A673 (cell line): ENCODE measurements at regions not wholly inside any gene's neighbourhood (a gene's known extent, or its start where the extent isn't known, plus 50 kb on each side); places are given as distances from the start of the nearest gene placed in this dataset.

ENCODE experiments used
- BruUV-seq: library from RNA; stranded (reverse); fragments of 400-500 nt; replicated peaks from 2 replicates; lab custom pipeline; 2021; lab: Mats Ljungman, UMichigan
- CTCF ChIA-PET: fragments of 300-600 bp; sonication (Branson Sonifier 250); formaldehyde crosslinking; loops from one replicate; lab custom pipeline; 2022; ENCODE audit warnings: antibody characterized with exemption; lab: Charles Lee
- POLR2A ChIA-PET: fragments of 300-600 bp; sonication (Branson Sonifier 250); formaldehyde crosslinking; loops from one replicate; lab custom pipeline; 2022; ENCODE audit warnings: antibody characterized with exemption; ENCODE audit not compliant: low non-redundant PET; lab: Charles Lee
- DNase-seq: peaks from one replicate; pipeline ENCODE4 v3.0.0-alpha.2; 2015; ENCODE audit warnings: low spot score
- H3K27ac ChIP-seq: fragments of 200-600 bp; sonication (generic); 2 replicates; pipeline ENCODE4 v1.5.1; 2016; ENCODE audit warnings: mixed run types, low read depth, mild to moderate bottlenecking, mixed read lengths, antibody characterized with exemption, low read length; ENCODE audit not compliant: poor library complexity, severe bottlenecking
- H3K27me3 ChIP-seq: fragments of 200-600 bp; sonication (generic); replicated peaks from 2 replicates; pipeline ENCODE4 v1.6.1; 2017; ENCODE audit warnings: mixed run types, low read depth, mild to moderate bottlenecking, mixed read lengths, antibody characterized with exemption, low read length; ENCODE audit not compliant: insufficient read depth, poor library complexity
- H3K36me3 ChIP-seq: fragments of 200-600 bp; sonication (generic); 2 replicates; pipeline ENCODE4 v1.6.1; 2016; ENCODE audit warnings: mixed run types, mild to moderate bottlenecking, mixed read lengths, antibody characterized with exemption, low read length; ENCODE audit not compliant: insufficient read depth, poor library complexity, severe bottlenecking
- H3K4me1 ChIP-seq: fragments of 200-600 bp; sonication (generic); 2 replicates; pipeline ENCODE4 v1.6.1; 2017; ENCODE audit warnings: mixed run types, mild to moderate bottlenecking, mixed read lengths, antibody characterized with exemption, low read length; ENCODE audit not compliant: insufficient read depth, poor library complexity, severe bottlenecking
- H3K4me3 ChIP-seq: fragments of 200-600 bp; sonication (generic); 2 replicates; pipeline ENCODE4 v1.5.1; 2016; ENCODE audit warnings: low read depth, mixed run types, mild to moderate bottlenecking, mixed read lengths, low read length; ENCODE audit not compliant: poor library complexity, severe bottlenecking
- H3K9me3 ChIP-seq: fragments of 200-600 bp; sonication (generic); 2 replicates; pipeline ENCODE4 v1.6.1; 2016; ENCODE audit warnings: mixed run types, low read depth, mild to moderate bottlenecking, mixed read lengths, antibody characterized with exemption, low read length; ENCODE audit not compliant: poor library complexity, severe bottlenecking
- CTCF ChIP-seq: fragments of 300-800, 200-600 bp; sonication (generic); conservative IDR thresholded peaks from 2 replicates; pipeline ENCODE4 v1.5.1; 2017; ENCODE audit warnings: low read depth, mild to moderate bottlenecking, antibody characterized with exemption, low read length, moderate library complexity, mixed read lengths
- EZH2 ChIP-seq: fragments of 200-600 bp; sonication (generic); IDR thresholded peaks from 2 replicates; pipeline ENCODE4 v1.6.1; 2017; ENCODE audit warnings: borderline replicate concordance, low read depth, mild to moderate bottlenecking, mixed read lengths, antibody characterized with exemption, low read length; ENCODE audit not compliant: poor library complexity, severe bottlenecking
- intact Hi-C: fragments of 100-400 bp; cut with micrococcal nuclease; formaldehyde crosslinking; loops from one replicate; pipeline ENCODE4 v1.10.0; 2022; ENCODE audit not compliant: unreplicated experiment

GRCh38 chr10:9097206-9097990 is 1042.9 kb downstream of the GATA3 start:
- BruUV-seq: no TSS peak
- no peak overlapping the region for H3K4me3 ChIP-seq
- DNase-seq: no peak
- H3K36me3 ChIP-seq: no peaks in the 10 kb centered on the region
- CTCF ChIA-PET: no interaction called here
- TF ChIP-seq CTCF (no peak), EZH2 (no peak)
- no peaks in the 10 kb centered on the region for H3K9me3 ChIP-seq
- H3K27me3 ChIP-seq: no peaks in the 10 kb centered on the region
- intact Hi-C loops: no loop called here
- POLR2A ChIA-PET: no interaction called here
- H3K4me1 ChIP-seq: no peaks in the 10 kb centered on the region
- H3K27ac ChIP-seq: no peak overlapping the region

DNA sequence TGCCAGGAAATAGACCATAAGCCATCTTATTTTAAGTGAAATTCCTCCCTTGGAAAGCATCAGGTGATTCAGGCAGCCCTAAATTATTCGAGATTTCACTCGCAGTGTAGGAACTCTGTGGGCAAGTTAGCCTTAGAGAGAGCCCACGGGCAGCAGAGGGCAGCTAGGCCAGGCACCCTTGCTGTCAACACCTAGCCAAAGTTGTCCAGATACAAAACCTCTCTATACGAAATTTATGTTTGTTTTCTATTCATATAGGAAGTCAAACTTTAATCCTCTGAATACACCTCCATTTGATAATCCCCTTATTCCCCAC is 1043.5 kb downstream of the GATA3 start:
- Histone ChIP-seq H3K4me3 (no peak overlapping the region), H3K4me1 (no peaks in the 10 kb centered on the region), H3K36me3 (no peaks in the 10 kb centered on the region), H3K9me3 (no peaks in the 10 kb centered on the region), H3K27ac (no peak overlapping the region), H3K27me3 (no peaks in the 10 kb centered on the region)
- no TSS peak for BruUV-seq
- intact Hi-C loops: no loop called here
- no peak for DNase-seq
- ChIA-PET POLR2A (no interaction called here), CTCF (no interaction called here)
- TF ChIP-seq CTCF (no peak), EZH2 (no peak)

DNA sequence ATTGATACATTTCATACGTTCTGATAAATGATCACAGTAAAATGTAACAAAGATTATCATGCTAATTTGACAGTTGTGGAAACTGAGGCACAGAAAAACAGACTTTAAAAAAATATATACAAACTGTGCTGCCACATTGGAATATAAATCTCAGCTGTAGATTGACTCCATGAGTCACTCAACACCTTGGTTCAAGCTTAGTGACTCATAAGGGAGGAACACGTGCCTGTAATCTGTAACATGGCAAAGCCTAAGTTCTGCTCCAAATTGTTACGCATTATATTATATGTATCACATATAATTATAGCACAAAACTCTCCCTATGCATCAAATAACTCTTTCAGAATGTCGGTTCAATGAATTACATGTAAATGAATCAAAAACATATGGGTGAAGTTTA is 1047.5 kb downstream of the GATA3 start:
- no TSS peak for BruUV-seq
- intact Hi-C loops: no loop called here
- no peak for TF ChIP-seq EZH2
- TF ChIP-seq CTCF: no peak
- no peaks in the 10 kb centered on the region for H3K27me3 ChIP-seq
- ChIA-PET CTCF (no interaction called here), POLR2A (no interaction called here)
- no peak for DNase-seq
- H3K4me1 ChIP-seq: no peaks in the 10 kb centered on the region
- no peak overlapping the region for H3K27ac ChIP-seq
- H3K4me3 ChIP-seq: no peak overlapping the region
- H3K36me3 ChIP-seq: no peaks in the 10 kb centered on the region
- H3K9me3 ChIP-seq: no peaks in the 10 kb centered on the region
